ENCODE measurements at regions not wholly inside any gene's neighbourhood (a gene's known extent, or its start where the extent isn't known, plus 50 kb on each side); places are given as distances from the start of the nearest gene placed in this dataset.

- TF ChIP-seq FOXM1 (IDR thresholded peaks at IDR 0.05; ENCODE audit: borderline replicate concordance) (no peak), CTBP1 (IDR thresholded peaks at IDR 0.05; ENCODE audit: borderline replicate concordance) (no peak), SUZ12 (IDR thresholded peaks at IDR 0.05) (no peak), ELF4 (IDR thresholded peaks at IDR 0.05) (no peak), BHLHE40 (IDR thresholded peaks at IDR 0.05; ENCODE audit: borderline replicate concordance) (no peak)
Measured at GRCh38 chr10:56286096-56286495, 75.0 kb downstream of the ZWINT start.
